ENCODE measurements at regions not wholly inside any gene's neighbourhood (a gene's known extent, or its start where the extent isn't known, plus 50 kb on each side); places are given as distances from the start of the nearest gene placed in this dataset.

- CTCF ChIA-PET: no interaction called here
- ATAC-seq: no peak
- Mint-ChIP-seq H3K27ac (no peak overlapping the region), H3K9me3 (peaks cover 51% of the 10 kb centered on the region), H3K36me3 (peaks cover 47% of the 10 kb centered on the region), H3K4me3 (no peak overlapping the region), H3K27me3 (ENCODE audit: low read depth) (no peaks in the 10 kb centered on the region), H3K4me1 (0 out of 2 replicates have a peak, but pooled peaks cover 4% of the 10 kb centered on the region)
- POLR2A ChIA-PET: no interaction called here
- DNase-seq (ENCODE audit: low spot score): no peak
- TF ChIP-seq, protein P1, sequence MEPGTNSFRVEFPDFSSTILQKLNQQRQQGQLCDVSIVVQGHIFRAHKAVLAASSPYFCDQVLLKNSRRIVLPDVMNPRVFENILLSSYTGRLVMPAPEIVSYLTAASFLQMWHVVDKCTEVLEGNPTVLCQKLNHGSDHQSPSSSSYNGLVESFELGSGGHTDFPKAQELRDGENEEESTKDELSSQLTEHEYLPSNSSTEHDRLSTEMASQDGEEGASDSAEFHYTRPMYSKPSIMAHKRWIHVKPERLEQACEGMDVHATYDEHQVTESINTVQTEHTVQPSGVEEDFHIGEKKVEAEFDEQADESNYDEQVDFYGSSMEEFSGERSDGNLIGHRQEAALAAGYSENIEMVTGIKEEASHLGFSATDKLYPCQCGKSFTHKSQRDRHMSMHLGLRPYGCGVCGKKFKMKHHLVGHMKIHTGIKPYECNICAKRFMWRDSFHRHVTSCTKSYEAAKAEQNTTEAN (CRISPR knock-in tag; IDR thresholded peaks at IDR 0.05): no peak
- no peak for TF ChIP-seq KAT7 (CRISPR knock-in tag; IDR thresholded peaks at IDR 0.05; ENCODE audit: borderline replicate concordance)
- no peak for TF ChIP-seq GTF2I (CRISPR knock-in tag; conservative IDR thresholded peaks at IDR 0.05)
- TF ChIP-seq, protein P2, sequence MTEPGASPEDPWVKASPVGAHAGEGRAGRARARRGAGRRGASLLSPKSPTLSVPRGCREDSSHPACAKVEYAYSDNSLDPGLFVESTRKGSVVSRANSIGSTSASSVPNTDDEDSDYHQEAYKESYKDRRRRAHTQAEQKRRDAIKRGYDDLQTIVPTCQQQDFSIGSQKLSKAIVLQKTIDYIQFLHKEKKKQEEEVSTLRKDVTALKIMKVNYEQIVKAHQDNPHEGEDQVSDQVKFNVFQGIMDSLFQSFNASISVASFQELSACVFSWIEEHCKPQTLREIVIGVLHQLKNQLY (CRISPR knock-in tag; IDR thresholded peaks at IDR 0.05): no peak
- no peak for TF ChIP-seq IRF1 (CRISPR knock-in tag; IDR thresholded peaks at IDR 0.05)
- TF ChIP-seq AFF4 (CRISPR knock-in tag; IDR thresholded peaks at IDR 0.05; ENCODE audit: borderline replicate concordance): no peak
- TF ChIP-seq TCF7 (CRISPR knock-in tag; IDR thresholded peaks at IDR 0.05; ENCODE audit: low read depth): no peak
- TF ChIP-seq ATF1 (CRISPR knock-in tag; IDR thresholded peaks at IDR 0.05): no peak
- no peak for TF ChIP-seq EMX1 (CRISPR knock-in tag; IDR thresholded peaks at IDR 0.05)
- TF ChIP-seq CBFB (CRISPR knock-in tag; IDR thresholded peaks at IDR 0.05; ENCODE audit: low read depth): no peak
These were observed 757.3 kb upstream of the CRIM1 start for GRCh38 chr2:35598310-35598709.

DNA sequence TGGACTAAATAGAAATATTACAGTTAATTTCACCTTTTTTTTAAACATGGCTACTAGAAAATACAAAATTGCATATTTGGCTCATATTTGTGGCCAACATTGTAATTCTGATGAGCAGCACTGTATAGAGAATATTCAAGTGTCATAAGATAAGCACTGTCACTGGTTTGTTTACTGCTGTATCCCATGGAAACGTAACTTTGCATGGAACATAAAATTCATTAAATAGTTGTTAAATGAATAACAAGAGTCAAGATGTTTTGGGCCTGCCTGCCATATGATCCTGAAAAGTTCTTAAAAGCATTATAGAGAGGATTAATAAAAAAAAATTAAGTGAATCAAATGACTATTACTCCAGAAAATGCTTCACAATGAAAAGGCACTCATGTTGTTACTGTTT, 763.7 kb upstream of the CRIM1 start:
- no peak for ATAC-seq
- Mint-ChIP-seq H3K4me3 (no peak overlapping the region), H3K27ac (no peak overlapping the region), H3K36me3 (peaks cover 57% of the 10 kb centered on the region), H3K27me3 (ENCODE audit: low read depth) (no peaks in the 10 kb centered on the region), H3K9me3 (peaks cover 69% of the 10 kb centered on the region), H3K4me1 (no peaks in the 10 kb centered on the region)
- ChIA-PET POLR2A (no interaction called here), CTCF (no interaction called here)
- DNase-seq (ENCODE audit: low spot score): no peak
- TF ChIP-seq ZNF671 (CRISPR knock-in tag; IDR thresholded peaks at IDR 0.05): no peak
- TF ChIP-seq TEAD1 (CRISPR knock-in tag; IDR thresholded peaks at IDR 0.05): no peak
- TF ChIP-seq, protein P3, sequence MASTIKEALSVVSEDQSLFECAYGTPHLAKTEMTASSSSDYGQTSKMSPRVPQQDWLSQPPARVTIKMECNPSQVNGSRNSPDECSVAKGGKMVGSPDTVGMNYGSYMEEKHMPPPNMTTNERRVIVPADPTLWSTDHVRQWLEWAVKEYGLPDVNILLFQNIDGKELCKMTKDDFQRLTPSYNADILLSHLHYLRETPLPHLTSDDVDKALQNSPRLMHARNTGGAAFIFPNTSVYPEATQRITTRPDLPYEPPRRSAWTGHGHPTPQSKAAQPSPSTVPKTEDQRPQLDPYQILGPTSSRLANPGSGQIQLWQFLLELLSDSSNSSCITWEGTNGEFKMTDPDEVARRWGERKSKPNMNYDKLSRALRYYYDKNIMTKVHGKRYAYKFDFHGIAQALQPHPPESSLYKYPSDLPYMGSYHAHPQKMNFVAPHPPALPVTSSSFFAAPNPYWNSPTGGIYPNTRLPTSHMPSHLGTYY (CRISPR knock-in tag; IDR thresholded peaks at IDR 0.05): no peak
- no peak for TF ChIP-seq RORB (CRISPR knock-in tag; IDR thresholded peaks at IDR 0.05)
- TF ChIP-seq, protein P4, sequence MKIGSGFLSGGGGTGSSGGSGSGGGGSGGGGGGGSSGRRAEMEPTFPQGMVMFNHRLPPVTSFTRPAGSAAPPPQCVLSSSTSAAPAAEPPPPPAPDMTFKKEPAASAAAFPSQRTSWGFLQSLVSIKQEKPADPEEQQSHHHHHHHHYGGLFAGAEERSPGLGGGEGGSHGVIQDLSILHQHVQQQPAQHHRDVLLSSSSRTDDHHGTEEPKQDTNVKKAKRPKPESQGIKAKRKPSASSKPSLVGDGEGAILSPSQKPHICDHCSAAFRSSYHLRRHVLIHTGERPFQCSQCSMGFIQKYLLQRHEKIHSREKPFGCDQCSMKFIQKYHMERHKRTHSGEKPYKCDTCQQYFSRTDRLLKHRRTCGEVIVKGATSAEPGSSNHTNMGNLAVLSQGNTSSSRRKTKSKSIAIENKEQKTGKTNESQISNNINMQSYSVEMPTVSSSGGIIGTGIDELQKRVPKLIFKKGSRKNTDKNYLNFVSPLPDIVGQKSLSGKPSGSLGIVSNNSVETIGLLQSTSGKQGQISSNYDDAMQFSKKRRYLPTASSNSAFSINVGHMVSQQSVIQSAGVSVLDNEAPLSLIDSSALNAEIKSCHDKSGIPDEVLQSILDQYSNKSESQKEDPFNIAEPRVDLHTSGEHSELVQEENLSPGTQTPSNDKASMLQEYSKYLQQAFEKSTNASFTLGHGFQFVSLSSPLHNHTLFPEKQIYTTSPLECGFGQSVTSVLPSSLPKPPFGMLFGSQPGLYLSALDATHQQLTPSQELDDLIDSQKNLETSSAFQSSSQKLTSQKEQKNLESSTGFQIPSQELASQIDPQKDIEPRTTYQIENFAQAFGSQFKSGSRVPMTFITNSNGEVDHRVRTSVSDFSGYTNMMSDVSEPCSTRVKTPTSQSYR (CRISPR knock-in tag; IDR thresholded peaks at IDR 0.05): no peak
- TF ChIP-seq ATF1 (CRISPR knock-in tag; IDR thresholded peaks at IDR 0.05): no peak
- no peak for TF ChIP-seq TEAD4 (CRISPR knock-in tag; IDR thresholded peaks at IDR 0.05)
- TF ChIP-seq NFATC4 (CRISPR knock-in tag; IDR thresholded peaks at IDR 0.05): no peak
- TF ChIP-seq, protein P5, sequence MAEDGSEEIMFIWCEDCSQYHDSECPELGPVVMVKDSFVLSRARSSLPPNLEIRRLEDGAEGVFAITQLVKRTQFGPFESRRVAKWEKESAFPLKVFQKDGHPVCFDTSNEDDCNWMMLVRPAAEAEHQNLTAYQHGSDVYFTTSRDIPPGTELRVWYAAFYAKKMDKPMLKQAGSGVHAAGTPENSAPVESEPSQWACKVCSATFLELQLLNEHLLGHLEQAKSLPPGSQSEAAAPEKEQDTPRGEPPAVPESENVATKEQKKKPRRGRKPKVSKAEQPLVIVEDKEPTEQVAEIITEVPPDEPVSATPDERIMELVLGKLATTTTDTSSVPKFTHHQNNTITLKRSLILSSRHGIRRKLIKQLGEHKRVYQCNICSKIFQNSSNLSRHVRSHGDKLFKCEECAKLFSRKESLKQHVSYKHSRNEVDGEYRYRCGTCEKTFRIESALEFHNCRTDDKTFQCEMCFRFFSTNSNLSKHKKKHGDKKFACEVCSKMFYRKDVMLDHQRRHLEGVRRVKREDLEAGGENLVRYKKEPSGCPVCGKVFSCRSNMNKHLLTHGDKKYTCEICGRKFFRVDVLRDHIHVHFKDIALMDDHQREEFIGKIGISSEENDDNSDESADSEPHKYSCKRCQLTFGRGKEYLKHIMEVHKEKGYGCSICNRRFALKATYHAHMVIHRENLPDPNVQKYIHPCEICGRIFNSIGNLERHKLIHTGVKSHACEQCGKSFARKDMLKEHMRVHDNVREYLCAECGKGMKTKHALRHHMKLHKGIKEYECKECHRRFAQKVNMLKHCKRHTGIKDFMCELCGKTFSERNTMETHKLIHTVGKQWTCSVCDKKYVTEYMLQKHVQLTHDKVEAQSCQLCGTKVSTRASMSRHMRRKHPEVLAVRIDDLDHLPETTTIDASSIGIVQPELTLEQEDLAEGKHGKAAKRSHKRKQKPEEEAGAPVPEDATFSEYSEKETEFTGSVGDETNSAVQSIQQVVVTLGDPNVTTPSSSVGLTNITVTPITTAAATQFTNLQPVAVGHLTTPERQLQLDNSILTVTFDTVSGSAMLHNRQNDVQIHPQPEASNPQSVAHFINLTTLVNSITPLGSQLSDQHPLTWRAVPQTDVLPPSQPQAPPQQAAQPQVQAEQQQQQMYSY (CRISPR knock-in tag; IDR thresholded peaks at IDR 0.05): no peak
- TF ChIP-seq, protein P6, sequence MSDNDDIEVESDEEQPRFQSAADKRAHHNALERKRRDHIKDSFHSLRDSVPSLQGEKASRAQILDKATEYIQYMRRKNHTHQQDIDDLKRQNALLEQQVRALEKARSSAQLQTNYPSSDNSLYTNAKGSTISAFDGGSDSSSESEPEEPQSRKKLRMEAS (CRISPR knock-in tag; IDR thresholded peaks at IDR 0.05): no peak
- TF ChIP-seq ATF2 (CRISPR knock-in tag; IDR thresholded peaks at IDR 0.05; ENCODE audit: borderline replicate concordance, low read depth): no peak

Measured in WTC11 (cell line).